ENCODE measurements at regions not wholly inside any gene's neighbourhood (a gene's known extent, or its start where the extent isn't known, plus 50 kb on each side); places are given as distances from the start of the nearest gene placed in this dataset.

GRCh38 chr3:34203386-34203785 lies 405.0 kb downstream of the PDCD6IP start:
- no peak for ATAC-seq
- no peak overlapping the region for H3K4me2 ChIP-seq
- H2AFZ ChIP-seq: no peak overlapping the region
- Mint-ChIP-seq H3K27me3 (ENCODE audit: insufficient read depth, low read depth, poor library complexity) (no peaks in the 10 kb centered on the region), H3K4me3 (no peak overlapping the region), H3K27ac (no peak overlapping the region), H3K4me1 (no peaks in the 10 kb centered on the region), H3K9me3 (no peaks in the 10 kb centered on the region), H3K36me3 (ENCODE audit: low read depth) (no peaks in the 10 kb centered on the region)
- H3K27ac ChIP-seq (ENCODE audit: low read depth): no peak overlapping the region
- no peak overlapping the region for H3K4me3 ChIP-seq
- no peaks in the 10 kb centered on the region for H3K4me1 ChIP-seq (ENCODE audit: insufficient read depth)
- no peaks in the 10 kb centered on the region for H3K27me3 ChIP-seq (ENCODE audit: insufficient read depth)
- DNase-seq (ENCODE audit: low spot score): no peak
- no peak for TF ChIP-seq ZNF114 (CRISPR knock-in tag; IDR thresholded peaks at IDR 0.05)
- TF ChIP-seq, protein P1, sequence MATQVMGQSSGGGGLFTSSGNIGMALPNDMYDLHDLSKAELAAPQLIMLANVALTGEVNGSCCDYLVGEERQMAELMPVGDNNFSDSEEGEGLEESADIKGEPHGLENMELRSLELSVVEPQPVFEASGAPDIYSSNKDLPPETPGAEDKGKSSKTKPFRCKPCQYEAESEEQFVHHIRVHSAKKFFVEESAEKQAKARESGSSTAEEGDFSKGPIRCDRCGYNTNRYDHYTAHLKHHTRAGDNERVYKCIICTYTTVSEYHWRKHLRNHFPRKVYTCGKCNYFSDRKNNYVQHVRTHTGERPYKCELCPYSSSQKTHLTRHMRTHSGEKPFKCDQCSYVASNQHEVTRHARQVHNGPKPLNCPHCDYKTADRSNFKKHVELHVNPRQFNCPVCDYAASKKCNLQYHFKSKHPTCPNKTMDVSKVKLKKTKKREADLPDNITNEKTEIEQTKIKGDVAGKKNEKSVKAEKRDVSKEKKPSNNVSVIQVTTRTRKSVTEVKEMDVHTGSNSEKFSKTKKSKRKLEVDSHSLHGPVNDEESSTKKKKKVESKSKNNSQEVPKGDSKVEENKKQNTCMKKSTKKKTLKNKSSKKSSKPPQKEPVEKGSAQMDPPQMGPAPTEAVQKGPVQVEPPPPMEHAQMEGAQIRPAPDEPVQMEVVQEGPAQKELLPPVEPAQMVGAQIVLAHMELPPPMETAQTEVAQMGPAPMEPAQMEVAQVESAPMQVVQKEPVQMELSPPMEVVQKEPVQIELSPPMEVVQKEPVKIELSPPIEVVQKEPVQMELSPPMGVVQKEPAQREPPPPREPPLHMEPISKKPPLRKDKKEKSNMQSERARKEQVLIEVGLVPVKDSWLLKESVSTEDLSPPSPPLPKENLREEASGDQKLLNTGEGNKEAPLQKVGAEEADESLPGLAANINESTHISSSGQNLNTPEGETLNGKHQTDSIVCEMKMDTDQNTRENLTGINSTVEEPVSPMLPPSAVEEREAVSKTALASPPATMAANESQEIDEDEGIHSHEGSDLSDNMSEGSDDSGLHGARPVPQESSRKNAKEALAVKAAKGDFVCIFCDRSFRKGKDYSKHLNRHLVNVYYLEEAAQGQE (IDR thresholded peaks at IDR 0.05; ENCODE audit: unreplicated experiment): no peak
- TF ChIP-seq, protein P2, sequence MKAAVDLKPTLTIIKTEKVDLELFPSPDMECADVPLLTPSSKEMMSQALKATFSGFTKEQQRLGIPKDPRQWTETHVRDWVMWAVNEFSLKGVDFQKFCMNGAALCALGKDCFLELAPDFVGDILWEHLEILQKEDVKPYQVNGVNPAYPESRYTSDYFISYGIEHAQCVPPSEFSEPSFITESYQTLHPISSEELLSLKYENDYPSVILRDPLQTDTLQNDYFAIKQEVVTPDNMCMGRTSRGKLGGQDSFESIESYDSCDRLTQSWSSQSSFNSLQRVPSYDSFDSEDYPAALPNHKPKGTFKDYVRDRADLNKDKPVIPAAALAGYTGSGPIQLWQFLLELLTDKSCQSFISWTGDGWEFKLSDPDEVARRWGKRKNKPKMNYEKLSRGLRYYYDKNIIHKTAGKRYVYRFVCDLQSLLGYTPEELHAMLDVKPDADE (IDR thresholded peaks at IDR 0.05): no peak
- TF ChIP-seq, protein P3, sequence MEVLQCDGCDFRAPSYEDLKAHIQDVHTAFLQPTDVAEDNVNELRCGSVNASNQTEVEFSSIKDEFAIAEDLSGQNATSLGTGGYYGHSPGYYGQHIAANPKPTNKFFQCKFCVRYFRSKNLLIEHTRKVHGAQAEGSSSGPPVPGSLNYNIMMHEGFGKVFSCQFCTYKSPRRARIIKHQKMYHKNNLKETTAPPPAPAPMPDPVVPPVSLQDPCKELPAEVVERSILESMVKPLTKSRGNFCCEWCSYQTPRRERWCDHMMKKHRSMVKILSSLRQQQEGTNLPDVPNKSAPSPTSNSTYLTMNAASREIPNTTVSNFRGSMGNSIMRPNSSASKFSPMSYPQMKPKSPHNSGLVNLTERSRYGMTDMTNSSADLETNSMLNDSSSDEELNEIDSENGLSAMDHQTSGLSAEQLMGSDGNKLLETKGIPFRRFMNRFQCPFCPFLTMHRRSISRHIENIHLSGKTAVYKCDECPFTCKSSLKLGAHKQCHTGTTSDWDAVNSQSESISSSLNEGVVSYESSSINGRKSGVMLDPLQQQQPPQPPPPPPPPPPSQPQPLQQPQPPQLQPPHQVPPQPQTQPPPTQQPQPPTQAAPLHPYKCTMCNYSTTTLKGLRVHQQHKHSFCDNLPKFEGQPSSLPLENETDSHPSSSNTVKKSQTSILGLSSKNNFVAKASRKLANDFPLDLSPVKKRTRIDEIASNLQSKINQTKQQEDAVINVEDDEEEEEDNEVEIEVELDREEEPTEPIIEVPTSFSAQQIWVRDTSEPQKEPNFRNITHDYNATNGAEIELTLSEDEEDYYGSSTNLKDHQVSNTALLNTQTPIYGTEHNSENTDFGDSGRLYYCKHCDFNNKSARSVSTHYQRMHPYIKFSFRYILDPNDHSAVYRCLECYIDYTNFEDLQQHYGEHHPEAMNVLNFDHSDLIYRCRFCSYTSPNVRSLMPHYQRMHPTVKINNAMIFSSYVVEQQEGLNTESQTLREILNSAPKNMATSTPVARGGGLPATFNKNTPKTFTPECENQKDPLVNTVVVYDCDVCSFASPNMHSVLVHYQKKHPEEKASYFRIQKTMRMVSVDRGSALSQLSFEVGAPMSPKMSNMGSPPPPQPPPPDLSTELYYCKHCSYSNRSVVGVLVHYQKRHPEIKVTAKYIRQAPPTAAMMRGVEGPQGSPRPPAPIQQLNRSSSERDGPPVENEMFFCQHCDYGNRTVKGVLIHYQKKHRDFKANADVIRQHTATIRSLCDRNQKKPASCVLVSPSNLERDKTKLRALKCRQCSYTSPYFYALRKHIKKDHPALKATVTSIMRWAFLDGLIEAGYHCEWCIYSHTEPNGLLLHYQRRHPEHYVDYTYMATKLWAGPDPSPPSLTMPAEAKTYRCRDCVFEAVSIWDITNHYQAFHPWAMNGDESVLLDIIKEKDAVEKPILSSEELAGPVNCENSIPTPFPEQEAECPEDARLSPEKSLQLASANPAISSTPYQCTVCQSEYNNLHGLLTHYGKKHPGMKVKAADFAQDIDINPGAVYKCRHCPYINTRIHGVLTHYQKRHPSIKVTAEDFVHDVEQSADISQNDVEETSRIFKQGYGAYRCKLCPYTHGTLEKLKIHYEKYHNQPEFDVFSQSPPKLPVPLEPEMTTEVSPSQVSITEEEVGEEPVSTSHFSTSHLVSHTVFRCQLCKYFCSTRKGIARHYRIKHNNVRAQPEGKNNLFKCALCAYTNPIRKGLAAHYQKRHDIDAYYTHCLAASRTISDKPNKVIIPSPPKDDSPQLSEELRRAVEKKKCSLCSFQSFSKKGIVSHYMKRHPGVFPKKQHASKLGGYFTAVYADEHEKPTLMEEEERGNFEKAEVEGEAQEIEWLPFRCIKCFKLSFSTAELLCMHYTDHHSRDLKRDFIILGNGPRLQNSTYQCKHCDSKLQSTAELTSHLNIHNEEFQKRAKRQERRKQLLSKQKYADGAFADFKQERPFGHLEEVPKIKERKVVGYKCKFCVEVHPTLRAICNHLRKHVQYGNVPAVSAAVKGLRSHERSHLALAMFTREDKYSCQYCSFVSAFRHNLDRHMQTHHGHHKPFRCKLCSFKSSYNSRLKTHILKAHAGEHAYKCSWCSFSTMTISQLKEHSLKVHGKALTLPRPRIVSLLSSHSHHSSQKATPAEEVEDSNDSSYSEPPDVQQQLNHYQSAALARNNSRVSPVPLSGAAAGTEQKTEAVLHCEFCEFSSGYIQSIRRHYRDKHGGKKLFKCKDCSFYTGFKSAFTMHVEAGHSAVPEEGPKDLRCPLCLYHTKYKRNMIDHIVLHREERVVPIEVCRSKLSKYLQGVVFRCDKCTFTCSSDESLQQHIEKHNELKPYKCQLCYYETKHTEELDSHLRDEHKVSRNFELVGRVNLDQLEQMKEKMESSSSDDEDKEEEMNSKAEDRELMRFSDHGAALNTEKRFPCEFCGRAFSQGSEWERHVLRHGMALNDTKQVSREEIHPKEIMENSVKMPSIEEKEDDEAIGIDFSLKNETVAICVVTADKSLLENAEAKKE (CRISPR knock-in tag; IDR thresholded peaks at IDR 0.05): no peak
- TF ChIP-seq, protein P4, sequence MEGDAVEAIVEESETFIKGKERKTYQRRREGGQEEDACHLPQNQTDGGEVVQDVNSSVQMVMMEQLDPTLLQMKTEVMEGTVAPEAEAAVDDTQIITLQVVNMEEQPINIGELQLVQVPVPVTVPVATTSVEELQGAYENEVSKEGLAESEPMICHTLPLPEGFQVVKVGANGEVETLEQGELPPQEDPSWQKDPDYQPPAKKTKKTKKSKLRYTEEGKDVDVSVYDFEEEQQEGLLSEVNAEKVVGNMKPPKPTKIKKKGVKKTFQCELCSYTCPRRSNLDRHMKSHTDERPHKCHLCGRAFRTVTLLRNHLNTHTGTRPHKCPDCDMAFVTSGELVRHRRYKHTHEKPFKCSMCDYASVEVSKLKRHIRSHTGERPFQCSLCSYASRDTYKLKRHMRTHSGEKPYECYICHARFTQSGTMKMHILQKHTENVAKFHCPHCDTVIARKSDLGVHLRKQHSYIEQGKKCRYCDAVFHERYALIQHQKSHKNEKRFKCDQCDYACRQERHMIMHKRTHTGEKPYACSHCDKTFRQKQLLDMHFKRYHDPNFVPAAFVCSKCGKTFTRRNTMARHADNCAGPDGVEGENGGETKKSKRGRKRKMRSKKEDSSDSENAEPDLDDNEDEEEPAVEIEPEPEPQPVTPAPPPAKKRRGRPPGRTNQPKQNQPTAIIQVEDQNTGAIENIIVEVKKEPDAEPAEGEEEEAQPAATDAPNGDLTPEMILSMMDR (conservative IDR thresholded peaks at IDR 0.05; ENCODE audit: low read depth in 2 of 2): no peak
- TF ChIP-seq EZH2 (IDR thresholded peaks at IDR 0.05; ENCODE audit: low read depth, unreplicated experiment): no peak
- TF ChIP-seq NANOG (IDR thresholded peaks at IDR 0.05; ENCODE audit: borderline replicate concordance): no peak
- no peak for TF ChIP-seq ZNF331 (CRISPR knock-in tag; IDR thresholded peaks at IDR 0.05; ENCODE audit: low read depth)
- TF ChIP-seq CREB1 (CRISPR knock-in tag; IDR thresholded peaks at IDR 0.05; ENCODE audit: low read depth): no peak
- no peak for TF ChIP-seq EZH2phosphoT487 (IDR thresholded peaks at IDR 0.05; ENCODE audit: unreplicated experiment)
- no peak for TF ChIP-seq JUNB (IDR thresholded peaks at IDR 0.05; ENCODE audit: unreplicated experiment)
- TF ChIP-seq STAT1 (IDR thresholded peaks at IDR 0.05; ENCODE audit: unreplicated experiment): no peak
- no peak for TF ChIP-seq POLR2AphosphoS5 (IDR thresholded peaks at IDR 0.05; ENCODE audit: low read depth)
- H4K20me1 ChIP-seq (replicated peaks; ENCODE audit: insufficient read depth): no peaks in the 10 kb centered on the region
- H3F3A ChIP-seq (replicated peaks; ENCODE audit: low read depth): no peaks in the 10 kb centered on the region
- no peaks in the 10 kb centered on the region for H3K9me2 ChIP-seq (ENCODE audit: insufficient read depth)
- no peaks in the 10 kb centered on the region for H3K36me3 ChIP-seq (ENCODE audit: insufficient read depth)
- no peaks in the 10 kb centered on the region for H3K79me2 ChIP-seq (replicated peaks; ENCODE audit: insufficient read depth)

Measured in GM23338 (cell line).